A673 (cell line): ENCODE measurements at regions not wholly inside any gene's neighbourhood (a gene's known extent, or its start where the extent isn't known, plus 50 kb on each side); places are given as distances from the start of the nearest gene placed in this dataset.

Source experiments
- BruUV-seq: library from RNA; stranded (reverse); fragments of 400-500 nt; replicated peaks from 2 replicates; lab custom pipeline; 2021; lab: Mats Ljungman, UMichigan
- CTCF ChIA-PET: fragments of 300-600 bp; sonication (Branson Sonifier 250); formaldehyde crosslinking; loops from one replicate; lab custom pipeline; 2022; ENCODE audit warnings: antibody characterized with exemption; lab: Charles Lee
- POLR2A ChIA-PET: fragments of 300-600 bp; sonication (Branson Sonifier 250); formaldehyde crosslinking; loops from one replicate; lab custom pipeline; 2022; ENCODE audit warnings: antibody characterized with exemption; ENCODE audit not compliant: low non-redundant PET; lab: Charles Lee
- DNase-seq: peaks from one replicate; pipeline ENCODE4 v3.0.0-alpha.2; 2015; ENCODE audit warnings: low spot score
- H3K27ac ChIP-seq: fragments of 200-600 bp; sonication (generic); 2 replicates; pipeline ENCODE4 v1.5.1; 2016; ENCODE audit warnings: mixed run types, low read depth, mild to moderate bottlenecking, mixed read lengths, antibody characterized with exemption, low read length; ENCODE audit not compliant: poor library complexity, severe bottlenecking
- H3K27me3 ChIP-seq: fragments of 200-600 bp; sonication (generic); replicated peaks from 2 replicates; pipeline ENCODE4 v1.6.1; 2017; ENCODE audit warnings: mixed run types, low read depth, mild to moderate bottlenecking, mixed read lengths, antibody characterized with exemption, low read length; ENCODE audit not compliant: insufficient read depth, poor library complexity
- H3K36me3 ChIP-seq: fragments of 200-600 bp; sonication (generic); 2 replicates; pipeline ENCODE4 v1.6.1; 2016; ENCODE audit warnings: mixed run types, mild to moderate bottlenecking, mixed read lengths, antibody characterized with exemption, low read length; ENCODE audit not compliant: insufficient read depth, poor library complexity, severe bottlenecking
- H3K4me1 ChIP-seq: fragments of 200-600 bp; sonication (generic); 2 replicates; pipeline ENCODE4 v1.6.1; 2017; ENCODE audit warnings: mixed run types, mild to moderate bottlenecking, mixed read lengths, antibody characterized with exemption, low read length; ENCODE audit not compliant: insufficient read depth, poor library complexity, severe bottlenecking
- H3K4me3 ChIP-seq: fragments of 200-600 bp; sonication (generic); 2 replicates; pipeline ENCODE4 v1.5.1; 2016; ENCODE audit warnings: low read depth, mixed run types, mild to moderate bottlenecking, mixed read lengths, low read length; ENCODE audit not compliant: poor library complexity, severe bottlenecking
- H3K9me3 ChIP-seq: fragments of 200-600 bp; sonication (generic); 2 replicates; pipeline ENCODE4 v1.6.1; 2016; ENCODE audit warnings: mixed run types, low read depth, mild to moderate bottlenecking, mixed read lengths, antibody characterized with exemption, low read length; ENCODE audit not compliant: poor library complexity, severe bottlenecking
- EZH2 ChIP-seq: fragments of 200-600 bp; sonication (generic); IDR thresholded peaks from 2 replicates; pipeline ENCODE4 v1.6.1; 2017; ENCODE audit warnings: borderline replicate concordance, low read depth, mild to moderate bottlenecking, mixed read lengths, antibody characterized with exemption, low read length; ENCODE audit not compliant: poor library complexity, severe bottlenecking
- intact Hi-C: fragments of 100-400 bp; cut with micrococcal nuclease; formaldehyde crosslinking; loops from one replicate; pipeline ENCODE4 v1.10.0; 2022; ENCODE audit not compliant: unreplicated experiment
- TF ChIP-seq, protein P1 (sequence below): fragments of 300-800, 200-600 bp; sonication (generic); conservative IDR thresholded peaks from 2 replicates; pipeline ENCODE4 v1.5.1; 2017; ENCODE audit warnings: low read depth, mild to moderate bottlenecking, antibody characterized with exemption, low read length, moderate library complexity, mixed read lengths

DNA sequence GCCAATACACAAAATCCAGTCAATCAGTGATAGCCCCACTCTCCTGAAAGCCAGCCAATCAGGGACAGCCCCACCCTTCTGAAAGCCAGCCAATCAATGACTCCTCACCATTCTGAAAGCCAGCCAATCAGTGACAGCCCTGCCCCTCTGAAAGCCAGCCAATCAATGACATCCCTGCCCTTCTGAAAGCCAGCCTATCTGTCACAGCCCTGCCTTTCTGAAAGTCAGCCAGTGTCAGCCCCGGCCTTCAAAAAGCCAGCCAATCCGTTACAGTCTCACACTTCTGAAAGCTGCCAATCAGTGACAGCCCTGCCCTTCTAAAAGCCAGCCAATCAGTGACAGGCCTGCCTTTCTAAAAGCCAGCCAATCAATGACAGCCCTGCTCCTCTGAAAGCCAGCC is 95.9 kb upstream of the HDAC4 start:
- no peaks in the 10 kb centered on the region for H3K4me1 ChIP-seq
- H3K27me3 ChIP-seq: peaks cover 27% of the 10 kb centered on the region
- H3K27ac ChIP-seq: no peak overlapping the region
- no peaks in the 10 kb centered on the region for H3K36me3 ChIP-seq
- ChIA-PET POLR2A (no interaction called here), CTCF (no interaction called here)
- no peak for TF ChIP-seq EZH2
- TF ChIP-seq, protein P1, sequence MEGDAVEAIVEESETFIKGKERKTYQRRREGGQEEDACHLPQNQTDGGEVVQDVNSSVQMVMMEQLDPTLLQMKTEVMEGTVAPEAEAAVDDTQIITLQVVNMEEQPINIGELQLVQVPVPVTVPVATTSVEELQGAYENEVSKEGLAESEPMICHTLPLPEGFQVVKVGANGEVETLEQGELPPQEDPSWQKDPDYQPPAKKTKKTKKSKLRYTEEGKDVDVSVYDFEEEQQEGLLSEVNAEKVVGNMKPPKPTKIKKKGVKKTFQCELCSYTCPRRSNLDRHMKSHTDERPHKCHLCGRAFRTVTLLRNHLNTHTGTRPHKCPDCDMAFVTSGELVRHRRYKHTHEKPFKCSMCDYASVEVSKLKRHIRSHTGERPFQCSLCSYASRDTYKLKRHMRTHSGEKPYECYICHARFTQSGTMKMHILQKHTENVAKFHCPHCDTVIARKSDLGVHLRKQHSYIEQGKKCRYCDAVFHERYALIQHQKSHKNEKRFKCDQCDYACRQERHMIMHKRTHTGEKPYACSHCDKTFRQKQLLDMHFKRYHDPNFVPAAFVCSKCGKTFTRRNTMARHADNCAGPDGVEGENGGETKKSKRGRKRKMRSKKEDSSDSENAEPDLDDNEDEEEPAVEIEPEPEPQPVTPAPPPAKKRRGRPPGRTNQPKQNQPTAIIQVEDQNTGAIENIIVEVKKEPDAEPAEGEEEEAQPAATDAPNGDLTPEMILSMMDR: no peak
- no peak overlapping the region for H3K4me3 ChIP-seq
- intact Hi-C loops: no loop called here
- H3K9me3 ChIP-seq: no peaks in the 10 kb centered on the region
- BruUV-seq: no TSS peak
- peak; percentile 29 for DNase-seq

DNA sequence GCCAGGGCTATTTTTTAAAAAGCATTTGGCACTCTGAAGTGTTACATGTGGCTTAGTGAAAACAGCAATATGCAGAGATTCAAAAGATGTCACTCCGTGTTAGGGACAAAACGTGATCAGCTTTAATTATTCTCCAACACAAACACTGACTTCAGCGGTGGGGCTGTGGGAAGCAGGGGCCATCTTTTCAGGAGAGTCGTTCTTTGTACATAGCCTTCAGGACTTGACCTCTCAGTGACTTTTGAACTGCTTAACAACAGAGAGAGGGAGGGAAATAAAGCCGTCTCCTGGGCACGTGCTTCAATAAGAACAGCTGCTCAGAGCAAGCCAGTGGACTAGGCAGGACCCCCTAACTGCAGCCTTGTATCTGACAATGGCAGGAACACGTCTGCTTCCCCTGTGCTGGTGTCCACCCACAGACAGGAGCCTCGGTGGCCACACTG is 95.0 kb upstream of the HDAC4 start:
- POLR2A ChIA-PET: no interaction called here
- Histone ChIP-seq H3K4me3 (no peak overlapping the region), H3K36me3 (no peaks in the 10 kb centered on the region), H3K4me1 (no peaks in the 10 kb centered on the region), H3K27me3 (peaks cover 27% of the 10 kb centered on the region), H3K27ac (no peak overlapping the region), H3K9me3 (no peaks in the 10 kb centered on the region)
- no TSS peak for BruUV-seq
- no peak for DNase-seq
- intact Hi-C loops: no loop called here
- CTCF ChIA-PET: no interaction called here
- TF ChIP-seq EZH2: no peak
- TF ChIP-seq, protein P1: no peak

DNA sequence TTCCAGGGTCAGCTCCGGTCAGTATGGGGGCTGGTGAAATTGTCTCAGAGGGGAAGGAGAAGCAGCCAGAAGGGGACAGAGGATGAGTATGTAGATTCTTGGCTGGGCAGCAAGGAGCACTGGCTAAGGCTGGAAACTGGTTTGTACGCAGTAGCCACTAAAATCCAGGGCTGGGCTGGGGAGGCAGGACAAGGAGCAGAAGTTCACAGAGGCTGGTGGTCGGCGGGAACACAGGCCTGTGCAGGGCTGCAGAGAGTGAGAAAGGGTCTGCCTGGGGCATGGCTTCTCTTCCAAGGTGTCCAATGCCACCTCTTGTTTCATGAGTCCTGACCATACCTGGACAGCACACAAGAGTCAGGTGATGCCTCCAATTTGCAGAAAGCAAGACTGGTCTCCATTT is 94.4 kb upstream of the HDAC4 start:
- POLR2A ChIA-PET: no interaction called here
- no peak overlapping the region for H3K27ac ChIP-seq
- DNase-seq: no peak

More for the DNA sequence above, 94.4 kb upstream of the HDAC4 start:
- peaks cover 24% of the 10 kb centered on the region for H3K27me3 ChIP-seq
- no TSS peak for BruUV-seq
- no peaks in the 10 kb centered on the region for H3K9me3 ChIP-seq
- TF ChIP-seq, protein P1: no peak
- TF ChIP-seq EZH2: no peak
- no peaks in the 10 kb centered on the region for H3K36me3 ChIP-seq
- no peaks in the 10 kb centered on the region for H3K4me1 ChIP-seq
- intact Hi-C loops: no loop called here
- CTCF ChIA-PET: no interaction called here
- H3K4me3 ChIP-seq: no peak overlapping the region
